ENCODE measurements at regions not wholly inside any gene's neighbourhood (a gene's known extent, or its start where the extent isn't known, plus 50 kb on each side); places are given as distances from the start of the nearest gene placed in this dataset.
"Not testable (repeated sequence)": the region's sequence is repeated elsewhere in the genome, so short reads cannot be mapped to it uniquely, and the experiment has no call there.

DNA sequence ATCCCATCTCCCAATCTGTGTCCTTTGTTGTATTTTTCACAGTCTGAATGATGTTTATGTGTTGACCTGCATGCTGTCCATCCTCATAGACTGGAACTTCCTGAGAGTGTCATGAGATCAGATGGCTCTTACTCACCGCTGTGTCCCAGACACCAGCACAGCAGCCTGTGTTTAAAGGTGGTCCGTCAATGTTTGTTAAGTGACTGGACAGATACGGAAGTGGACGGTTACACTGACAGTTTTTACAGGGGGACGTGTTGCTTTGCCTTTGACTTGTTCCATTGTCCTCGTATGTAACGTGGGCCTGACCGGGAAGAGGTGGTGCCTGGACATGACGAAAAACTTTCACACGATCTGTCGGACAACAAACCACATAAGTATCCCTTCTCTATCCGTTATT is 56.7 kb upstream of the SULF2 start:
- DNase-seq (ENCODE audit: low read depth) = not testable (repeated sequence)

- DNase-seq (ENCODE audit: low read depth) = not testable (repeated sequence)
These were observed 51.1 kb upstream of the SULF2 start for GRCh38 chr20:47836256-47836817.

Data from stimulated activated CD8-positive, alpha-beta memory T cell treated with anti-CD3 and anti-CD28 coated beads, Interleukin-4, amount 100 ng/mL, for 24 hours (primary cell).